DND-41 (cell line): ENCODE measurements at regions not wholly inside any gene's neighbourhood (a gene's known extent, or its start where the extent isn't known, plus 50 kb on each side); places are given as distances from the start of the nearest gene placed in this dataset.

Experiments
- ATAC-seq: fragments of 200-7000 bp; cut with Tn5 transposase; 3 replicates; pipeline ENCODE4 v1.9.1; 2021; ENCODE audit warnings: low read depth; ENCODE audit not compliant: insufficient read depth
- DNase-seq: peaks from one replicate; pipeline ENCODE4 v3.0.0-alpha.2; 2020
- H2AFZ ChIP-seq: 2 replicates; pipeline ENCODE4 v1.6.0; 2012; ENCODE audit warnings: low read depth, low read length
- H3K27ac ChIP-seq: 2 replicates; pipeline ENCODE4 v1.5.1; 2012; ENCODE audit warnings: low read length, inconsistent platforms
- H3K27me3 ChIP-seq: fragments of 200-600 bp; sonication (generic); 2 replicates; pipeline ENCODE4 v1.6.0; 2012; ENCODE audit warnings: low read length, mild to moderate bottlenecking, inconsistent platforms; ENCODE audit not compliant: insufficient read depth, poor library complexity
- H3K36me3 ChIP-seq: 2 replicates; pipeline ENCODE4 v1.5.1; 2012; ENCODE audit warnings: low read length, inconsistent platforms; ENCODE audit not compliant: insufficient read depth
- H3K4me1 ChIP-seq: 2 replicates; pipeline ENCODE4 v1.5.1; 2012; ENCODE audit warnings: mild to moderate bottlenecking, low read length; ENCODE audit not compliant: insufficient read depth
- H3K4me2 ChIP-seq: 2 replicates; pipeline ENCODE4 v1.6.0; 2012; ENCODE audit warnings: mild to moderate bottlenecking, moderate library complexity, low read length, inconsistent platforms; ENCODE audit not compliant: insufficient read depth
- H3K4me3 ChIP-seq, 2 experiments: fragments of 200-600 bp in 1 of 2; shearing (Covaris generic) in 1 of 2; 2 replicates each; pipeline ENCODE4 v1.5.1; 2012 to 2016; ENCODE audit warnings: inconsistent platforms in 2 of 2, low read length in 2 of 2, mild to moderate bottlenecking in 2 of 2, low read depth in 1 of 2, moderate library complexity in 1 of 2
- H3K79me2 ChIP-seq: 2 replicates; pipeline ENCODE4 v1.6.0; 2012; ENCODE audit warnings: low read length, inconsistent platforms; ENCODE audit not compliant: insufficient read depth
- H3K9ac ChIP-seq: 2 replicates; pipeline ENCODE4 v1.6.0; 2012; ENCODE audit warnings: low read depth, mild to moderate bottlenecking, inconsistent platforms, low read length, moderate library complexity
- H3K9me3 ChIP-seq: 2 replicates; pipeline ENCODE4 v1.5.1; 2012; ENCODE audit warnings: low read length, moderate library complexity, mild to moderate bottlenecking, inconsistent platforms; ENCODE audit not compliant: insufficient read depth, severe bottlenecking
- H4K20me1 ChIP-seq: 2 replicates; pipeline ENCODE4 v1.6.0; 2012; ENCODE audit warnings: low read length; ENCODE audit not compliant: insufficient read depth
- CTCF ChIP-seq: IDR thresholded peaks from 2 replicates; pipeline ENCODE4 v1.5.1; 2012; ENCODE audit warnings: borderline replicate concordance, low read length, moderate library complexity, mild to moderate bottlenecking; ENCODE audit not compliant: poor library complexity, severe bottlenecking; ENCODE audit errors: extremely low read depth
- EZH2 ChIP-seq: IDR thresholded peaks from 3 replicates; pipeline ENCODE4 v1.6.1; 2012; ENCODE audit warnings: borderline replicate concordance, low read depth, mild to moderate bottlenecking, moderate library complexity, low read length, inconsistent platforms; ENCODE audit not compliant: severe bottlenecking

DNA sequence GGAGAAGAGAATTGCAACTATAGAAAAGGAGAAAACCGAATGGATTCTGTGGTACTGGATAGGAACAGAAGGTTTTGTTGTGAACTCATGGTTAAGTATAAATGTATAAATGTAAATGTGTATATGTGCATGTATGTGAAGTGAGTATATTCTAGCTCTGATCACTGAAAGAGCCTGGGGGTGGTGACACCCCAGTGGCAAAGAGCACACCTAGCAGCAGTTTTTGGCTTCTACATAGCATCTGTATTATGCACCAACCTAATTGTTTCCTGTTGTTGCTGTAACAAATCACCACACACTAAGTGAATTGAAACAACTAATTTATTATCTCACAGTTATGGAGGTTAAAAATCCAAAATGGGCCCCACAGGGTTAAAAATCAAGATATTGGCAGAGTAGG is 455.4 kb downstream of the RPS24 start:
- Histone ChIP-seq H3K27me3 (peaks cover 3% of the 10 kb centered on the region), H4K20me1 (no peaks in the 10 kb centered on the region), H3K36me3 (no peaks in the 10 kb centered on the region), H3K4me1 (no peaks in the 10 kb centered on the region), H2AFZ (no peak overlapping the region), H3K4me2 (no peak overlapping the region), H3K9ac (no peak overlapping the region), H3K4me3 (no peak overlapping the region), H3K9me3 (no peaks in the 10 kb centered on the region), H3K79me2 (no peaks in the 10 kb centered on the region), H3K27ac (no peak overlapping the region)
- TF ChIP-seq EZH2 (no peak), CTCF (no peak)
- no peak for DNase-seq
- no peak for ATAC-seq

DNA sequence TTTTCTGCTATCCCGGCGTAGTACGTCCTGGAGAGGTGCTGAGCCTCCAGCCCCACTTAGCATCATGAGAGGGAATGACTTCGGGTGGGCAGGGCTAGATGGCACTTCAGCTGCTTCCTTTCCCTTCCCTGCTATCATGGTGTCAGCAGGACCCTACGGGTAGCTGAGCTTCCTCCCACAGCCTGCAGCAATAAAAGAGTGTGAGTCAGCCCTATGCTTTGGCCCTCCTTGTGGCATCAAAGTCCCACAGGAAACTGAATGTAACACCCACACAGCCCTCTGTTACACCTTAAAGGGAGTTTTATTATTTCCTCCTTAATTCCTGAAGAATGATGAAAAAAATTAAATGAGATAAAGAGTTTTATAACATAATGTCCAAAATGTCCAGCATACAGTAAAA is 458.1 kb downstream of the RPS24 start:
- TF ChIP-seq EZH2 = no peak
- TF ChIP-seq CTCF = no peak
- Histone ChIP-seq H3K27me3 (peaks cover 3% of the 10 kb centered on the region), H3K9me3 (no peaks in the 10 kb centered on the region), H2AFZ (no peak overlapping the region), H3K36me3 (no peaks in the 10 kb centered on the region), H3K4me2 (no peak overlapping the region), H4K20me1 (no peaks in the 10 kb centered on the region), H3K27ac (no peak overlapping the region), H3K9ac (no peak overlapping the region), H3K4me3 (no peak overlapping the region), H3K4me1 (no peaks in the 10 kb centered on the region), H3K79me2 (no peaks in the 10 kb centered on the region)
- DNase-seq (no peak), ATAC-seq (no peak)

DNA sequence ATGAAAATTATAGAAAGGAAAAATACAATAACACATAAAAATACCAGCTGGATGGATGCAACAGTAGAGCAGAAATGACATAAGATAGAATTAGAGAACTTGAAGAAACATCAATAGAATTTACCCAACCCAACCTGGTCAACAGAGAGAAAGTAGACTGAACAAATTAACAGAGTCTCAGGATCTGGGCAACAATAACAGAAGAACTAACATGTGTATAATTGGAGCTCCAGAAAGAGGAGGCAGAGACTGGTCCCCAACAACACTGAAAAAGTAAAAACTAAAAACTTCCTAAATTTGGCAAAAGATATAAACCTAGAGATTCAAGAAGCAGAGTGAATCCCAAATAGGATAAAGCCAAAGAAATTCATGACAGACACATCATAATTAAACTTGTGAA is 458.8 kb downstream of the RPS24 start:
- TF ChIP-seq EZH2 (no peak), CTCF (no peak)
- H4K20me1 ChIP-seq = no peaks in the 10 kb centered on the region
- H2AFZ ChIP-seq = no peak overlapping the region
- DNase-seq = no peak
- peaks cover 7% of the 10 kb centered on the region for H3K27me3 ChIP-seq
- H3K36me3 ChIP-seq = no peaks in the 10 kb centered on the region
- H3K9ac ChIP-seq = no peak overlapping the region
- H3K9me3 ChIP-seq = no peaks in the 10 kb centered on the region
- no peaks in the 10 kb centered on the region for H3K4me1 ChIP-seq
- no peak overlapping the region for H3K4me2 ChIP-seq
- no peaks in the 10 kb centered on the region for H3K79me2 ChIP-seq
- no peak overlapping the region for H3K27ac ChIP-seq
- ATAC-seq = no peak
- no peak overlapping the region for H3K4me3 ChIP-seq

DNA sequence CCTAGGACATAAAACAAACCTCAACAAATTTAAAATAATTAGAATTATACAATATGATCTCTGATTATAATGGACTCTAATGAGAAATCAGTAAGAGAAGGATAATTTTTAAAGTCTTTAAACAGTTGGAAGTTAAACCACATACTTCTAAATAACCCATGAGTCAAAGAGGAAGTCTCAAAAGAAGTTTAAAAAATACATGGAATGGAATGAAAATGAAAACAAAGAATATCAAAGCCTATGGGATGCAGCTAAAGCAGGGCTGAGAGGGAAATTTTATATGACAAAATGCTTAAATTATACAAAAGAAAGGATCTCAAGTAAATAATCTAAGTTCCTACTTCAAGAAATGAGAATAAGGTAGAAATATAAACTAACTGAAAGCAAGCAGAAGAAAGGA is 460.5 kb downstream of the RPS24 start:
- H3K27me3 ChIP-seq = peaks cover 4% of the 10 kb centered on the region
- no peaks in the 10 kb centered on the region for H4K20me1 ChIP-seq
- H3K4me2 ChIP-seq = no peak overlapping the region
- H3K27ac ChIP-seq = no peak overlapping the region
- H3K9me3 ChIP-seq = no peaks in the 10 kb centered on the region
- H3K4me3 ChIP-seq = no peak overlapping the region
- no peak for TF ChIP-seq EZH2
- no peak for TF ChIP-seq CTCF
- ATAC-seq (no peak), DNase-seq (no peak)
- H2AFZ ChIP-seq = no peak overlapping the region
- no peaks in the 10 kb centered on the region for H3K79me2 ChIP-seq
- no peaks in the 10 kb centered on the region for H3K36me3 ChIP-seq
- H3K4me1 ChIP-seq = no peaks in the 10 kb centered on the region
- no peak overlapping the region for H3K9ac ChIP-seq
